GM21390 (cell line): ENCODE measurements at regions not wholly inside any gene's neighbourhood (a gene's known extent, or its start where the extent isn't known, plus 50 kb on each side); places are given as distances from the start of the nearest gene placed in this dataset.

Experiments used
- ATAC-seq: cut with Tn5 transposase; IDR thresholded peaks from one replicate; pipeline ENCODE4 v1.9.1; 2021; ENCODE audit not compliant: unreplicated experiment

- no peak for ATAC-seq
These were observed 63.8 kb upstream of the RGMB start for GRCh38 chr5:98709681-98710080.

- ATAC-seq, result no peak
These were observed 60.4 kb upstream of the RGMB start for GRCh38 chr5:98713027-98713426.

- ATAC-seq, result no peak
These were observed 59.6 kb upstream of the RGMB start for GRCh38 chr5:98713856-98714255.

- ATAC-seq, result no peak
These were observed 58.7 kb upstream of the RGMB start for GRCh38 chr5:98714710-98715288.

GRCh38 chr5:98721231-98721928 is 52.1 kb upstream of the RGMB start:
- no peak for ATAC-seq

DNA sequence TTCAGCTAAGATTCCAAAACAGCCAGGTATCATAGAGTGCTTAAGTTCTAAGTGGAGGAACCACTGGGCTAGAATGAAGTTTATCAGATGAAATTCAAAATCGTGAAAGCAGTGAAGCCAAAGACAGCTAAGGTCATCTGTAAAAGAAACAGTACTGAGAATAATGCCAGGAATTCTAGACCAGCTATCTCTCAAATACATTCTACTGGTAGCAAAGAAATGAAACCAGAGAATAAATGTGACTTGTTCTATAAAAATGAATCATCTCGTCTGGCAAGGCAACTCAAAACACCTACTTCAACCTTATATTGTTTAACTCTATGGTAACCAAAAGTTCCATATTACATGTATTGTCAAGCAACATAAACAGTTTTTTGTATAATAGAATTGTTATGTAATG is 51.3 kb upstream of the RGMB start:
- no peak for ATAC-seq

GRCh38 chr5:98723061-98723460 is 50.4 kb upstream of the RGMB start:
- ATAC-seq, result no peak
